ENCODE measurements at regions not wholly inside any gene's neighbourhood (a gene's known extent, or its start where the extent isn't known, plus 50 kb on each side); places are given as distances from the start of the nearest gene placed in this dataset.

DNA sequence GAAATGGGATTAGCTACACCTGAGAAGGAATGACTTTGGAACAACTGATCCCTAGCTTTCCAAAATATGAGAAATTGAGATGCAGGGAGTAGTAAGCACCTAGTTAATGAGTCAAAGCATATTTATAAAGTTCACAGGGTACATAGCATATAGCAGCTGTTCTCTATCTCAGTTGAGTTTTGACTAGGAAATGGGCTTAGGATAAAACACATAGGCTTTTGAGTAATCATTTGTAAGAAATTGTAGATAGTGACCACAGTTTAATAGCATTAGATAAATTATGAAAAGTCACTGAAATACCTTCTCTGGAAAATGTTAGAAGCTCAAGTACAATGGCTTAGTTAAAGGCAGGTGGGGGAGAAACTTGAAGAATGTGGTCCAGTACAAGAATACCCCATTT is 444.7 kb upstream of the TNP1 start:
- H3K4me1 Mint-ChIP-seq (ENCODE audit: low read depth in 2 of 2) = no peaks in the 10 kb centered on the region
- H3K4me3 Mint-ChIP-seq = no peak overlapping the region
- H3K27me3 Mint-ChIP-seq = peaks cover 5 to 22% of the 10 kb centered on the region in 2 donors
- H3K9me3 Mint-ChIP-seq = no peaks in the 10 kb centered on the region
- no peak for DNase-seq (ENCODE audit: low spot score)
- no peak for ATAC-seq
- H3K27ac Mint-ChIP-seq = no peak overlapping the region
- H3K36me3 Mint-ChIP-seq = no peaks in the 10 kb centered on the region

DNA sequence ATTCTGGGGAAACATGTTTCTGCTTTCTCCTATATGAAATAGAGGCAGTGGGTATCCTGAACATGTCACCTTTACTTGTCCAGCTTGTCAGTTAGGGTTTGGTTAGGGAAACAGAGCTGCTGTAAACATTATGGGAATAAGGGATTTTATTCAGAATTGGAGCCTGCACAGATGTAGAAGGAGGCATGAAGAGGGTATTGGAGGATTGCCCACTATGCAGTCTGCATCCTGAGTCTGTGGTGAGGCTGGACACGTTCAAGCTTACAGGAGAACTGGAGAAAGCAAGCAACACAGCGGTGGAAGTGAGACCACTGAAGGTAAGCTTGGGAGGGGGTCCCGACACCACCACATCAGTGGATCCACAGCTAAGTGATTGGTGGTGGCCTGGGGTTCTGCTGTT is 443.0 kb upstream of the TNP1 start:
- Mint-ChIP-seq H3K4me3 (no peak overlapping the region), H3K27ac (no peak overlapping the region), H3K9me3 (no peaks in the 10 kb centered on the region), H3K36me3 (no peaks in the 10 kb centered on the region), H3K4me1 (ENCODE audit: low read depth in 2 of 2) (no peaks in the 10 kb centered on the region), H3K27me3 (peaks cover 3 to 15% of the 10 kb centered on the region in 2 donors)
- no peak for DNase-seq (ENCODE audit: low spot score)
- ATAC-seq = no peak

- Mint-ChIP-seq H3K27ac (no peak overlapping the region), H3K9me3 (peaks cover 5% of the 10 kb centered on the region), H3K4me3 (no peak overlapping the region), H3K36me3 (peaks cover 8% of the 10 kb centered on the region), H3K27me3 (peaks cover 6 to 16% of the 10 kb centered on the region in 2 donors), H3K4me1 (ENCODE audit: low read depth in 2 of 2) (no peaks in the 10 kb centered on the region)
- ATAC-seq = no peak
- no peak for DNase-seq (ENCODE audit: low spot score)
These were observed 441.5 kb upstream of the TNP1 start for GRCh38 chr2:217301142-217301925.

- Mint-ChIP-seq H3K36me3 (peaks cover 8% of the 10 kb centered on the region), H3K4me1 (ENCODE audit: low read depth in 2 of 2) (no peaks in the 10 kb centered on the region), H3K27me3 (peaks cover 3 to 9% of the 10 kb centered on the region in 2 donors), H3K9me3 (peaks cover 5% of the 10 kb centered on the region), H3K4me3 (no peak overlapping the region), H3K27ac (no peak overlapping the region)
- DNase-seq (ENCODE audit: low spot score) (no peak), ATAC-seq (no peak)
These were observed 439.7 kb upstream of the TNP1 start for GRCh38 chr2:217299590-217299989.

- Mint-ChIP-seq H3K36me3 (peaks cover 8% of the 10 kb centered on the region), H3K9me3 (peaks cover 5% of the 10 kb centered on the region), H3K4me1 (ENCODE audit: low read depth in 2 of 2) (peaks cover 0 to 2% of the 10 kb centered on the region in 2 donors), H3K27me3 (peaks cover 8 to 18% of the 10 kb centered on the region in 2 donors), H3K4me3 (no peak overlapping the region), H3K27ac (no peak overlapping the region)
- ATAC-seq (no peak), DNase-seq (ENCODE audit: low spot score) (no peak)
These were observed 437.2 kb upstream of the TNP1 start for GRCh38 chr2:217297096-217297495.

GRCh38 chr2:217294818-217295217 is 435.0 kb upstream of the TNP1 start:
- DNase-seq (ENCODE audit: low spot score) (no peak), ATAC-seq (no peak)
- Mint-ChIP-seq H3K27ac (no peak overlapping the region), H3K27me3 (peaks cover 8 to 18% of the 10 kb centered on the region in 2 donors), H3K9me3 (peaks cover 5% of the 10 kb centered on the region), H3K36me3 (peaks cover 8% of the 10 kb centered on the region), H3K4me1 (ENCODE audit: low read depth in 2 of 2) (peaks cover 0 to 2% of the 10 kb centered on the region in 2 donors), H3K4me3 (no peak overlapping the region)

DNA sequence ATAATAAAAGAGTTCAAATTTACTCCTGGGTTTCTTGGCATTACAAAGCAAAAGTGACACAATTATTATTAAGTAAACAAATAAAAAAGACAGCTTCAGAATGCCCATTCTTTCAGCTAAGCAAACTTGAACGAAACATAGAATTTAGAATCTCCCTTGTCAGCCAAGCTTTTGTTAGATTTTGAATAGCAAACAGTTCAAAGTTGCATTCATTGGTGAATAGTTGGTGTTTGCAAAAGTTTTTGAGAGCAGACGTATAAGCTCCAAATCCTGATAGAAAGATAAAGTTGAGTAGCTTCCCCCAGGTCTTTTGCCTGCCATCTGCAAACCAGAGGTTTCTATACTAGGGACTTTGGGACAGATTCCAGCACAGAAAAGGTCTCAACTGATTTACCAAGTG is 434.3 kb upstream of the TNP1 start:
- H3K27me3 Mint-ChIP-seq = peaks cover 8 to 18% of the 10 kb centered on the region in 2 donors
- ATAC-seq (no peak), DNase-seq (ENCODE audit: low spot score) (no peak)
- peaks cover 8% of the 10 kb centered on the region for H3K36me3 Mint-ChIP-seq
- no peak overlapping the region for H3K27ac Mint-ChIP-seq
- H3K4me3 Mint-ChIP-seq = no peak overlapping the region
- peaks cover 0 to 2% of the 10 kb centered on the region in 2 donors for H3K4me1 Mint-ChIP-seq (ENCODE audit: low read depth in 2 of 2)
- peaks cover 5% of the 10 kb centered on the region for H3K9me3 Mint-ChIP-seq

DNA sequence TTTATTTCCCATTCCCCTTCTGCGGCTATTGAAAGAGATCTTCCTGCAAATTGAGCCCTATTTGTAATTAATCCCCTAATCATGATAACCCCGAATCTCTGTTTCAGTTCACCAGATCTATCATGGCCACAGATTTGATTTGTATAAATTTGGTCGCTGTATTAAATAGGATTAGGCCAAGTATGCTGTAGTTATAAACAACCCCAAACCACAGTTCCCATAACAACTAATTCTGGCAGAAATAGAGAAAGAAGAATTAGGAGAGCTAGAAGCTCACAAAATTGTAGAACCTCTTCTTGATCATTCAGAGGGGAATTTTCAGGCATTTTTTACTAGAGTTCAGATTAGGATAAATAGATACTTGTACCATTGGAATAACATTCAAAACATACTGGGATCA is 433.7 kb upstream of the TNP1 start:
- H3K27ac Mint-ChIP-seq = no peak overlapping the region
- no peak for ATAC-seq
- peaks cover 8 to 18% of the 10 kb centered on the region in 2 donors for H3K27me3 Mint-ChIP-seq
- H3K36me3 Mint-ChIP-seq = peaks cover 8% of the 10 kb centered on the region
- H3K9me3 Mint-ChIP-seq = peaks cover 5% of the 10 kb centered on the region
- no peak overlapping the region for H3K4me3 Mint-ChIP-seq
- peaks cover 0 to 2% of the 10 kb centered on the region in 2 donors for H3K4me1 Mint-ChIP-seq (ENCODE audit: low read depth in 2 of 2)
- DNase-seq (ENCODE audit: low spot score) = no peak

DNA sequence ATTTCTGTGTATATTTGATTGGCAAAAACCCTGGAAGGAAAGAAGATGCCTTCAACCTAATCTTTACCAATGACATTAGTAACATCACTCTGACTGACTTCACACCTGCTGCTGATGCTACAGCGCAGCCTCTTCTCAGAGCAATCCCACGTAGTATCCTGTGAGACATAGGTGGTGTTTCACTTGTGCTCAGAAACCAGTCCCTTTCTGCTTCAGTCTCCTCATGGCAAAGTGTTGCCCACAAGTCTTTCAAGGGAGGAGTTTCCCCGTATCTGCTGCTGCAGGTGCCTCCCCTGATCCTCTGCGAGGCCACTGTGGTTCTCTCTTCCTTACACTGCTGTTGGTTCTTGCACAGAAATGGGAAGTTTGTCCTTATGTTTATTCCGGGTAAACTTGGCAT is 433.2 kb upstream of the TNP1 start:
- H3K4me1 Mint-ChIP-seq (ENCODE audit: low read depth in 2 of 2) = peaks cover 0 to 2% of the 10 kb centered on the region in 2 donors
- no peak overlapping the region for H3K4me3 Mint-ChIP-seq
- peaks cover 5% of the 10 kb centered on the region for H3K9me3 Mint-ChIP-seq
- H3K27ac Mint-ChIP-seq = no peak overlapping the region
- DNase-seq (ENCODE audit: low spot score) = no peak
- peaks cover 8 to 18% of the 10 kb centered on the region in 2 donors for H3K27me3 Mint-ChIP-seq
- peak in 1 of 2 donors; percentile 48 for ATAC-seq
- peaks cover 8% of the 10 kb centered on the region for H3K36me3 Mint-ChIP-seq

GRCh38 chr2:217291259-217291658 is 431.4 kb upstream of the TNP1 start:
- Mint-ChIP-seq H3K4me1 (ENCODE audit: low read depth in 2 of 2) (peaks cover 0 to 2% of the 10 kb centered on the region in 2 donors), H3K27ac (no peak overlapping the region), H3K27me3 (peaks cover 9% of the 10 kb centered on the region in 2 donors), H3K9me3 (no peaks in the 10 kb centered on the region), H3K36me3 (no peaks in the 10 kb centered on the region), H3K4me3 (no peak overlapping the region)
- no peak for ATAC-seq
- DNase-seq (ENCODE audit: low spot score) = no peak

- H3K9me3 Mint-ChIP-seq = no peaks in the 10 kb centered on the region
- ATAC-seq (no peak), DNase-seq (ENCODE audit: low spot score) (no peak)
- H3K27ac Mint-ChIP-seq = no peak overlapping the region
- H3K4me3 Mint-ChIP-seq = no peak overlapping the region
- H3K4me1 Mint-ChIP-seq (ENCODE audit: low read depth in 2 of 2) = peaks cover 0 to 2% of the 10 kb centered on the region in 2 donors
- peaks cover 9 to 11% of the 10 kb centered on the region in 2 donors for H3K27me3 Mint-ChIP-seq
- no peaks in the 10 kb centered on the region for H3K36me3 Mint-ChIP-seq
These were observed 430.6 kb upstream of the TNP1 start for GRCh38 chr2:217290467-217290866.

DNA sequence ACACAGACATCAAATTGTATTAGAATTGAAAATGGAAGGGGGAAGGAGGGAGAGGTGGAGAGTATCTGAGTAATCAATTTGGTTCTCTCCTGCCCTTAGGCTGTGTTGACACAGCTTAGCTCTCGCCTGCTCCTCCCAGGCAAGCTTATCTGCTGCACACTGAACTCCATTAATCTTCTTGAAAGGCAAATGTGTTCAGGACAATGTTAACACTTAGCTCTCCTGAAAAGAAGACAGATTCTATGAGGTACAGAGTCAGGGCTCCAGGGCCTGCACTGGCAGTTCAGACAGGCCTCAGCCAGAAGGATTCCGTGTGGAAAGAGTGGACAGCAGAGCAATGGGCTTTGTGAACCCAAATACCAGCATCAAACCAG is 430.0 kb upstream of the TNP1 start:
- H3K36me3 Mint-ChIP-seq = no peaks in the 10 kb centered on the region
- no peak overlapping the region for H3K4me3 Mint-ChIP-seq
- peaks cover 9 to 17% of the 10 kb centered on the region in 2 donors for H3K27me3 Mint-ChIP-seq
- peaks cover 0 to 2% of the 10 kb centered on the region in 2 donors for H3K4me1 Mint-ChIP-seq (ENCODE audit: low read depth in 2 of 2)
- ATAC-seq (no peak), DNase-seq (ENCODE audit: low spot score) (no peak)
- H3K9me3 Mint-ChIP-seq = no peaks in the 10 kb centered on the region
- H3K27ac Mint-ChIP-seq = no peak overlapping the region

DNA sequence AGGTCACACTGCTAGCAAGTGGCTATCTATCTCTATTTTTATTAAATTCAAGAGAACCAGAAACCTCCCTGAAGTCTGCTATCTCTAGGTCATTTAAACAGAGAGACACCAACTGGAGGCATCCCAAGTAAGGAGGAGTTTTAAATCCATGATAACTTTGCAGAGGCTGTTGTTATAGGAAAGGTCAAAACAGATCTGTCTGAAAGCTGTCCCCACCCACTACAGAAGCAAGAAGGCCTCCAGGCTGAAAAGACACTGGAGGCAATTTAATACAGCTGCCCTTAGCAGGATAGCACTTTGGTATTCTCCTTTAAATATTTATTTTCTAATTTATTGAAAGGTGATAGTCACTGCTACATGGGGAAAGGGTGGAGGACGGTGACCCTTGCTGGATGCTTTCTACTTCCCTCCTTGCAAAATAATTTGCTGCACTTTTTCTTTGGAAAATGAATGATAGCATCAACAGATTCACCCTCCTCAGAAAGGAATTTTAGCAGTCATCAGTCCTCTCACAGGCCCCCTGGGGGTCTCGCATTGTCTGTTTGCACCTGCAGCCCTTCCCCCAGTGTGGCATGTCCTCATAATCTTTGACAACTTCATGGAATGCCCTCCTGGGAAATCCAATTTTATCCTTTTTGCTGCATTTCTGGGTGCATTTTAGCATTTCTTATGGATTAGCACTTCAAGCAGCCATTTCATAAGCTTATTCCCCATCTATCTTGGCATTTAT is 429.5 kb upstream of the TNP1 start:
- peaks cover 9 to 17% of the 10 kb centered on the region in 2 donors for H3K27me3 Mint-ChIP-seq
- no peak overlapping the region for H3K4me3 Mint-ChIP-seq
- no peak overlapping the region for H3K27ac Mint-ChIP-seq
- DNase-seq (ENCODE audit: low spot score) (no peak), ATAC-seq (no peak)
- no peaks in the 10 kb centered on the region for H3K9me3 Mint-ChIP-seq
- peaks cover 0 to 2% of the 10 kb centered on the region in 2 donors for H3K4me1 Mint-ChIP-seq (ENCODE audit: low read depth in 2 of 2)
- H3K36me3 Mint-ChIP-seq = no peaks in the 10 kb centered on the region

DNA sequence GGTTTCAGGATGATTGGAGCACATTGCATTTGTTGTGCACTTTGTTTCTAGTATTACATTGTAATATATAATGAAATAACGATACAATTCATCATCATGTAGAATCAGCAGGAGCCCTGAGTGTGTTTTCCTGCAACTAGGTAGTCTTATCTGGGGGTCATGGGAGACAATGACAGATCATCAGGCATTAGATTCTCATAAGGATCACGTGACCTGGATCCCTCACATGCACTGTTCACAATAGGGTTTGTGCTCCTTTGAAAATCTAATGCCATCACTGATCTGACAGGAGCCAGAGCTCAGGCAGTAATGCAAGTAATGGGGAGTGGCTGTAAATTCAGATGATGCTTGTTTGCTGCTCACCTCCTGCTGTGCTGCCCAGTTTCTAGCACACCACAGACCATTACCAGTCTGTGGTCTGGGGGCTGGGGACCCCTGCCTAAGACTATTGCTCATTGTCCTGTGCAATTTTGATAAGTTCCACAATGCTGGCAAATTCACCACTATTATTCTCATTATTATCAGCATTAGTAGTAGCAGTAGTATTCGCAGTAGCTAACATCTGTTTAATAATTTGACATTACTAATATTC is 428.7 kb upstream of the TNP1 start:
- DNase-seq (ENCODE audit: low spot score) (no peak), ATAC-seq (no peak)
- Mint-ChIP-seq H3K9me3 (no peaks in the 10 kb centered on the region), H3K27ac (no peak overlapping the region), H3K36me3 (no peaks in the 10 kb centered on the region), H3K4me3 (no peak overlapping the region), H3K27me3 (peaks cover 6 to 13% of the 10 kb centered on the region in 2 donors), H3K4me1 (ENCODE audit: low read depth in 2 of 2) (peaks cover 0 to 2% of the 10 kb centered on the region in 2 donors)
